ENCODE measurements at regions not wholly inside any gene's neighbourhood (a gene's known extent, or its start where the extent isn't known, plus 50 kb on each side); places are given as distances from the start of the nearest gene placed in this dataset.

- no peaks in the 10 kb centered on the region for H3K4me1 Mint-ChIP-seq (ENCODE audit: low read depth)
- no peak overlapping the region for H3K27ac Mint-ChIP-seq
- no peaks in the 10 kb centered on the region for H3K9me3 Mint-ChIP-seq
- peaks cover 6% of the 10 kb centered on the region for H3K27me3 Mint-ChIP-seq
- H3K36me3 Mint-ChIP-seq (ENCODE audit: low read depth) = no peaks in the 10 kb centered on the region
- H3K4me3 Mint-ChIP-seq = no peak overlapping the region
Observed at GRCh38 chr15:93670931-93671330, 560.4 kb upstream of the MCTP2 start.

DNA sequence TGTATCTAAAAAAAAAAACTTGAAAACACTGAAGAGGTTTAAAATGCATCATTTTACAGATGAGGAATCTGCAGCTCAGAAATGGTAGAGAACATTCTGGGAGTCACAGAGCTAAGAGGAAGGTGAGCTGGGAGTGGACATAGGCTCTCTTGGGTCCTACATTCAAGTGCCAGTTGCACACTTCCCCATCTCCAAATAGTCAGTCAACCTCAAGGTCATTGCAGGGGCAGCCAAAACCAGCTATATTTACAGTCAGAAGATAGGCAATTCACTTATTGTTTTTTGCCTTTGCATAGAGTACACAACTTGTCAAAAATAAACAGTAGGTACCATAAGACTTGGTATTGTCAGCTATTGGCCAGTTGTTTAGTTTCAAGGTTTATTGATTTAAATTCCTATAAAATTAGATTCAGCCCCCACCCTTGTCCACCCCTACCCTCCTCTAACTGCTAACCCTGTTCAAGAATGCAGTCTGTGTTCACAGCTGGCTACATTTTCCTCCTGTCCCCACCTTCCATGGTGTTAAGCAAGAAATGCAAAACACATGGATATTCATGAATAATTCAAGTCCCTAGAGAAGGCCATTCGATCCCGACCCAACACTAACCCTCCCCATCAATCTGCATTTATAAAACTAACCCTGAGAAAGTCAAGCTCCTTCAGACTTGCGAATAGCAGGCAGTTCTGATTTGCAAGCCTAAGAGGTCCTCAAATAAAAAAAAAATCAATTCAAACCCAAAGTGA is 567.0 kb upstream of the MCTP2 start:
- Mint-ChIP-seq H3K27me3 (peaks cover 3% of the 10 kb centered on the region), H3K9me3 (no peaks in the 10 kb centered on the region), H3K36me3 (ENCODE audit: low read depth) (no peaks in the 10 kb centered on the region), H3K27ac (no peak overlapping the region), H3K4me1 (ENCODE audit: low read depth) (no peaks in the 10 kb centered on the region), H3K4me3 (no peak overlapping the region)

GRCh38 chr15:93662162-93662885 is 569.0 kb upstream of the MCTP2 start:
- Mint-ChIP-seq H3K4me1 (ENCODE audit: low read depth) (no peaks in the 10 kb centered on the region), H3K4me3 (no peak overlapping the region), H3K27ac (no peak overlapping the region), H3K27me3 (peaks cover 3% of the 10 kb centered on the region), H3K36me3 (ENCODE audit: low read depth) (no peaks in the 10 kb centered on the region), H3K9me3 (no peaks in the 10 kb centered on the region)

DNA sequence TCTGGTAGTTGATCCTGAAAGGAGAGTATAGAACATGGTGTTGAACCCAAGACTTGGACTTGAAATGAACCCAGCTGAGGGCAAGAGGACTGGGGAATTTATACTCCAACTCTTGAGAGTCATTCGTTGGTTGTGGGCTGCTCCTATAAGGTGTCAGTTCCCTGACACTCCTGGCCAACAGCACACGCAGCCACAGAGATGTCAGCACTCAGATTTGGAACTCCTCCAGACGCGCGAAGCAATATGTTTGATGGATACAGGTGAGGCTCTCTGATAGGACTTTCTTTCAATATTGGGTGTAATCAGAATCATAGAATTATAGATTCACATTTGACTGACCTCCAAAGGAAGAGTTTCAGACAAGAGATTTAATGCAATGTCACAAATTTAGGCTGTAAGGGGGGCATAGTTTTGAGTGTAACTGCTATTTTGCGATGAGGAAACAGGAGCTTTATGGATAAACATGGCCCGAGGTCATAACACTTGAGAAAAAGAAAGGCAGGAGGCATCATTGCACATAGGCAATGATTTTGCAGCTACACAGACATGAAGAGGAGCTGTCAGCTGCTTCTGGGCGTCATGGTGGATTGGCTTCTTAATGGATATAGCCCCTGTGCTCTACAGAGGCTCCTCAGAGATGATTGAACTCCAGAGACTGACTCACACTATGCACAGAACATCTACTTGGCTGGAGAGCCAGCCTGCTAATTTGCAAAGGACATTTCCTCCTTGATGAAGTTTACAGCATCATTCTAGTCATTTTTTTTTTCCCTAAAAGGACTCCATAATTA is 569.2 kb upstream of the RGMA start:
- no peak overlapping the region for H3K4me3 Mint-ChIP-seq
- H3K27ac Mint-ChIP-seq = no peak overlapping the region
- no peaks in the 10 kb centered on the region for H3K4me1 Mint-ChIP-seq (ENCODE audit: low read depth)
- peaks cover 3% of the 10 kb centered on the region for H3K27me3 Mint-ChIP-seq
- no peaks in the 10 kb centered on the region for H3K36me3 Mint-ChIP-seq (ENCODE audit: low read depth)
- H3K9me3 Mint-ChIP-seq = no peaks in the 10 kb centered on the region

GRCh38 chr15:93656041-93656440 is 567.0 kb upstream of the RGMA start:
- no peaks in the 10 kb centered on the region for H3K36me3 Mint-ChIP-seq (ENCODE audit: low read depth)
- H3K9me3 Mint-ChIP-seq = no peaks in the 10 kb centered on the region
- no peak overlapping the region for H3K27ac Mint-ChIP-seq
- H3K27me3 Mint-ChIP-seq = peaks cover 3% of the 10 kb centered on the region
- no peaks in the 10 kb centered on the region for H3K4me1 Mint-ChIP-seq (ENCODE audit: low read depth)
- no peak overlapping the region for H3K4me3 Mint-ChIP-seq

DNA sequence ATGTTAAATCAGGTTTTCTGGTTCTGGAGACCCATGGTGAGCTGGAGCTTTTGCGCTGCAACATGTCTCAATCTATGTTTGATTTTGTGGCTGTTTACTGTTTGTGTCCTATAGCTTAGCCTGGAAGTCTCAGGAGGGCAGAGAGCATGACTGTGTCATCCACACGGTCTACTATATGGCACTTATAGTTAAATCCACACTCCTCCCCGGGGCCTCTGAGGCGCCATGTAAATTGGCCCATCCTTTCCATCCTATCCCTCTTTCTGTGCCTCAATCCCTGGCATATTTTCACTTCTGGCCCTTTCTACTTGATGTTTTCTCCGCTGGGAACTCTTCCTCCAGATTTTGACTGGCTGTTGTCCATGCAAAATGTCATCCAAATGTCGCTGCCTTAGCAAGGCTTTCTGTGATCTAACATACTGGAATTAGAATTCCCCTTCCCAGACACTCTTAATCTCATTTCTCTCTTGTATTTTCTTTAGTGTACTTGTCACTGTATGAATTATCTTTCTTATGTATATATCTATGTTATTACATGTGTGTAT is 560.8 kb upstream of the RGMA start:
- no peaks in the 10 kb centered on the region for H3K36me3 Mint-ChIP-seq (ENCODE audit: low read depth)
- no peaks in the 10 kb centered on the region for H3K9me3 Mint-ChIP-seq
- H3K27ac Mint-ChIP-seq = no peak overlapping the region
- no peaks in the 10 kb centered on the region for H3K4me1 Mint-ChIP-seq (ENCODE audit: low read depth)
- H3K27me3 Mint-ChIP-seq = no peaks in the 10 kb centered on the region
- no peak overlapping the region for H3K4me3 Mint-ChIP-seq

GRCh38 chr15:93646193-93646592 is 557.2 kb upstream of the RGMA start:
- Mint-ChIP-seq H3K4me3 (no peak overlapping the region), H3K27ac (no peak overlapping the region), H3K4me1 (ENCODE audit: low read depth) (no peaks in the 10 kb centered on the region), H3K36me3 (ENCODE audit: low read depth) (no peaks in the 10 kb centered on the region), H3K27me3 (peaks cover 6% of the 10 kb centered on the region), H3K9me3 (no peaks in the 10 kb centered on the region)

GRCh38 chr15:93645594-93645993 is 556.6 kb upstream of the RGMA start:
- Mint-ChIP-seq H3K27me3 (peaks cover 6% of the 10 kb centered on the region), H3K27ac (no peak overlapping the region), H3K4me3 (no peak overlapping the region), H3K36me3 (ENCODE audit: low read depth) (no peaks in the 10 kb centered on the region), H3K4me1 (ENCODE audit: low read depth) (no peaks in the 10 kb centered on the region), H3K9me3 (no peaks in the 10 kb centered on the region)

DNA sequence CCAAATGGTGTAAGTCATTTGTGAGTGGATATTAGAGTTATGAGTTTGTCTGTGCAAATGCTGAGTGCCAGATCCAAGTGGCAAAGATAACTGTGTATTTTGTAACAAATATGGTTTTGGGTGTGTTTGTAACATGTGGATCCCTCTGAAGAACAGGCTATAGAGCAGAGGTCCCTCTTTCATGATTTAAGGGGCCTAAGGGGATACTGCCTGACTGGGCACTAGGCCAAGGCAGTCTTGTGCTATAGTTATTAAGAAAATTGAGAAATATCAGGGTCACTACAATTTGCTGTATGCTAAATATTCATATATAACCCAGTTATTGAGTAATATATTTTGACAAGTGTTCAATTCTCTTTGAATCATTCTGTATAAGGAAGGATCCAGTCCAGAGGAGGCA is 555.6 kb upstream of the RGMA start:
- Mint-ChIP-seq H3K4me3 (no peak overlapping the region), H3K36me3 (ENCODE audit: low read depth) (no peaks in the 10 kb centered on the region), H3K9me3 (no peaks in the 10 kb centered on the region), H3K4me1 (ENCODE audit: low read depth) (no peaks in the 10 kb centered on the region), H3K27ac (no peak overlapping the region), H3K27me3 (peaks cover 6% of the 10 kb centered on the region)

GRCh38 chr15:93640411-93640962 is 551.5 kb upstream of the RGMA start:
- Mint-ChIP-seq H3K9me3 (no peaks in the 10 kb centered on the region), H3K27ac (no peak overlapping the region), H3K36me3 (ENCODE audit: low read depth) (no peaks in the 10 kb centered on the region), H3K4me1 (ENCODE audit: low read depth) (no peaks in the 10 kb centered on the region), H3K27me3 (peaks cover 13% of the 10 kb centered on the region), H3K4me3 (no peak overlapping the region)

DNA sequence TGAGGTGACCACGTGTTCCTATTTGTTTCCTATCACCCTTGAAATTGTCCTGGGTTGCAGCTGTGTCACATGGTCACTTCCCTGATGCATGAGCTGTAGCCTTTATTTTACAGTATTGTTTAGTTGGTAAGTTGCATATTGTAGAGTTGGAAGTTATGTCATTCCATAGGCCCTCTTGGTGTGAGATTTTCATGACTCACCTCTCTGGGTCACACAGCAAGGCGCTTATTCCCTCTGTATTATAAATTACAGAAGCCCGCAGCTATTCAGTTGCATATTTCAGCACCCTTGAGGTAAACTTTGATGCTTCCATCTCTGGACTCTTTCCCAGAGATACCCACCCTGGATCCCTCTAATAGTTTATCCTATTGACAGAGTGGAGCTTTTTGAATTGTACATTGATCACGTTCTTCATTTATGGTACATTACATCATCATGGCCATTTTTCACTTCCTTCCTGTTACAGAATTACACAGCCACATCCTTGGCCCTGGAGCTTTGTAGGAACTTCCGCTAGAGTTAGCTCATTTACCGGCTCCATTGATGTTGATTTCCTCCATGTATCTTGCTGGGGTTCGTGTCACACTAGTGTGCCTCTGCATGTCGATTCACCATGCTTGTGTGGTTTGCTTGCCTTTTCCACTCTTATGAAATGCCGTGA is 543.1 kb upstream of the RGMA start:
- Mint-ChIP-seq H3K27ac (no peak overlapping the region), H3K9me3 (peaks cover 4% of the 10 kb centered on the region), H3K27me3 (peaks cover 3% of the 10 kb centered on the region), H3K4me3 (no peak overlapping the region), H3K36me3 (ENCODE audit: low read depth) (no peaks in the 10 kb centered on the region), H3K4me1 (ENCODE audit: low read depth) (no peaks in the 10 kb centered on the region)

DNA sequence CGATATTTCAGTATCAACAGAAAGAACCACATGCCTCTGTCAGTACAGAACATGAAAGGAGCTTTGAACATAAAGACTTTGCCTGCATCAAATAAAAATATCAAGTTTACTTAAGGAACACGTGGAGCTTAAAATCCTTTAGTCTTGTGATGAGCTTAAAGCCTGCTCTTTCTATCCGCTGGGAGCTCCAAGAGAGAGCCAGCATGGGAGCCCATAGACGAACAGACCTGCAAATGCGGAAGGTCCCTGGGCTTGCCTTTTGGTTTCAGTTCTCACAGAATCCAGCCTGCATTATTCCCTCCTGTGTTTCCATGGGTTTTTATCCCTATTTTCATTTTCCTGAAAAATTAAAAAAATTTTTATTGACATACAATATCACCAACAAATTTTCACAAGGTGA is 530.6 kb upstream of the RGMA start:
- Mint-ChIP-seq H3K4me3 (no peak overlapping the region), H3K9me3 (no peaks in the 10 kb centered on the region), H3K27ac (no peak overlapping the region), H3K27me3 (peaks cover 3% of the 10 kb centered on the region), H3K36me3 (ENCODE audit: low read depth) (no peaks in the 10 kb centered on the region), H3K4me1 (ENCODE audit: low read depth) (no peaks in the 10 kb centered on the region)

DNA sequence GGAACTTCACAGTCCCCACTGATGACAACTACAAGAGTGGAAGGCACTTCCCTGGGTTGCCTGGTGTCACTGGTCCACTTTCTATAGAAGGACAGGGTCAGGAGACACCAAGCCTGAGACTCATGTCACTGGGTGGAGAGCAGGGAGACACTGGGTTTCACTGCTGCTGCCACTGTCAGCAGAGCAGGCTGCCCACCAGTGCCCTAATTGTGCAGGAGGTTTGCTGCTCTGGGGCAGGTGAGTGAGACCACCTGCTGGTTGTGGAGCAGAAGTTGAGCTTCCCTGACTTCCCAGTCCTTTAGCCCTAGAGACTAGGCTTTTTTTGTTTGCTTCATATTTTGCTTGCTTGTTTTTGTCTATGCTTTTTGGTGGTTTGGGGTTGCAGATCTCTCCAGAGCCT is 528.4 kb upstream of the RGMA start:
- Mint-ChIP-seq H3K27ac (no peak overlapping the region), H3K36me3 (ENCODE audit: low read depth) (no peaks in the 10 kb centered on the region), H3K9me3 (no peaks in the 10 kb centered on the region), H3K4me3 (no peak overlapping the region), H3K4me1 (ENCODE audit: low read depth) (no peaks in the 10 kb centered on the region), H3K27me3 (peaks cover 7% of the 10 kb centered on the region)

- Mint-ChIP-seq H3K4me1 (ENCODE audit: low read depth) (no peaks in the 10 kb centered on the region), H3K27ac (no peak overlapping the region), H3K36me3 (ENCODE audit: low read depth) (no peaks in the 10 kb centered on the region), H3K9me3 (no peaks in the 10 kb centered on the region), H3K4me3 (no peak overlapping the region), H3K27me3 (peaks cover 12% of the 10 kb centered on the region)
Observed at GRCh38 chr15:93614386-93615104, 525.5 kb upstream of the RGMA start.

All from stimulated activated naive CD8-positive, alpha-beta T cell treated with anti-CD3 and anti-CD28 coated beads, Interleukin-15, Interleukin-2, amounts not matched to agents 100 ng/mL and 50 ng/mL, for 24 hours (primary cell).